Esophagus squamous epithelium (tissue), 4 donors: ENCODE measurements at regions not wholly inside any gene's neighbourhood (a gene's known extent, or its start where the extent isn't known, plus 50 kb on each side); places are given as distances from the start of the nearest gene placed in this dataset.

Experiments used
- CTCF ChIP-seq, 6 experiments: fragments of 450-650 bp in 4 of 6; fragments of 200-600 bp in 2 of 6; sonication (generic) in 2 of 6; IDR thresholded peaks; one replicate each; pipeline ENCODE4 v1.5.1; 2016 to 2019; ENCODE audit warnings: antibody characterized with exemption in 6 of 6, mild to moderate bottlenecking in 4 of 6, moderate library complexity in 4 of 6
- POLR2A ChIP-seq, 4 donors: fragments of 450-650 bp; IDR thresholded peaks; one replicate each; pipeline ENCODE4 v1.6.1; 2017; ENCODE audit warnings: antibody characterized with exemption in 4 of 4, mild to moderate bottlenecking in 4 of 4, moderate library complexity in 3 of 4

DNA sequence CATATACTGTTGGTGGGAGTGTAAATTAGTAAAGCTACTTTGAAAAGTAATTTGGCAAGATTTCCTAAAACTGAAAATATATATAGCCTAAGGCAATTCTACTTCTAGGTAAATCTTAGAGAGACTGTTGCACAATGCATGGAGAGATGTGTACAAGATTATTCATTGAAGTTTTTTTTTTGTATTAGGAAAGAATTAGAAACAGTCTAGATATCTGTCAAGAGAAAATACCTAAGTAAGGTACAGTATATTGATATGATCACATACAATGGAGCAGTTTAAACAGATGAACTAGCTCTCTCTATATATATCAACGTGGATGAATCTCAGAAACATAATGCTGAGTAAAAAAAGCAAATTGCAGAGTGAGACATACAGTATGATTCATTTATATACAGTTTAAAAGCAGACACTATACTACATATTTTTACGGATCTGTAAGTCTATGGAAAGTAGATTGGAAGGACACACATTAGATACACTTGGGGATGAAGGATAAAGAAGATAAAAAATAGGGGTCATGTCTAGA is 59.3 kb upstream of the ACVR1 start:
- TF ChIP-seq POLR2A (IDR thresholded peaks at IDR 0.05) (no peak), CTCF (IDR thresholded peaks at IDR 0.05) (no peak)
